Activated CD8-positive, alpha-beta memory T cell treated with anti-CD3 and anti-CD28 coated beads for 24 hours (primary cell): ENCODE measurements at regions not wholly inside any gene's neighbourhood (a gene's known extent, or its start where the extent isn't known, plus 50 kb on each side); places are given as distances from the start of the nearest gene placed in this dataset.

Experiments
- DNase-seq: peaks from one replicate; pipeline ENCODE4 v3.0.0-alpha.2; 2020

GRCh38 chr13:59603646-59604045 lies 560.1 kb downstream of the DIAPH3 start:
- DNase-seq = no peak

- no peak for DNase-seq
Measured at GRCh38 chr13:59607172-59607571, 556.6 kb downstream of the DIAPH3 start.

GRCh38 chr13:59607780-59608233 lies 555.9 kb downstream of the DIAPH3 start:
- no peak for DNase-seq

- no peak for DNase-seq
Measured at GRCh38 chr13:59609421-59609820, 554.3 kb downstream of the DIAPH3 start.
